Activated T-cell treated with anti-CD3 and anti-CD28 coated beads for 48 hours (primary cell): ENCODE measurements at regions not wholly inside any gene's neighbourhood (a gene's known extent, or its start where the extent isn't known, plus 50 kb on each side); places are given as distances from the start of the nearest gene placed in this dataset.

Experiments used
- DNase-seq: peaks from one replicate; pipeline ENCODE4 v3.0.0-alpha.2; 2020; ENCODE audit warnings: low read depth

DNA sequence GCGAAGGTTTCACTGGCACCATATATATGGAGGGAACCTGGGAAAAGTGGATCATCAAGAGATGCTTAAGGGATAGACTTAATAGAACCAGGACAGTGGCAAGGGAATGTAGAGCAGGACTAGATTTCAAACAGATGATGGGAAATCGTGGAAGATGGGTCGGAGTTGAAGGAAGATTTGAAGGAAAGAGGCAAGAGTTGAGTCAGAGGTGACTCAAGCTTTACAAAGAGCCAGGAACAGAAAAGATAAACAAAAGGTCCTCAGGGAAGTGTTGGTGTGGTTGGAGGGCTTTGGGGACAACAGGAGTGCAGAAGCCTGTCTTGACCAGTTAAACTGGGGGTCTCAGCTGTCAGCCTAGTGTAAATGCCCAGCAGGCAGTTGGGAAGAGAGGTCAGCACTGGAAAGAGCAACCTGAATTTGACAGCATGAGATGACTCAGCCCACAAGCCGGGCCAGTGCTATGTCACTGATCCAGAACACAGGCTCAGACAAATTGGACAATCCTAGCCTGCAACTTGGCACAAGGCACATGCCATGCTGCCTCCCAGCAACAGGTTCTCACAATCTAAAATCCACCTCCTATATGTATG is 230.5 kb downstream of the IDS start:
- no peak for DNase-seq

DNA sequence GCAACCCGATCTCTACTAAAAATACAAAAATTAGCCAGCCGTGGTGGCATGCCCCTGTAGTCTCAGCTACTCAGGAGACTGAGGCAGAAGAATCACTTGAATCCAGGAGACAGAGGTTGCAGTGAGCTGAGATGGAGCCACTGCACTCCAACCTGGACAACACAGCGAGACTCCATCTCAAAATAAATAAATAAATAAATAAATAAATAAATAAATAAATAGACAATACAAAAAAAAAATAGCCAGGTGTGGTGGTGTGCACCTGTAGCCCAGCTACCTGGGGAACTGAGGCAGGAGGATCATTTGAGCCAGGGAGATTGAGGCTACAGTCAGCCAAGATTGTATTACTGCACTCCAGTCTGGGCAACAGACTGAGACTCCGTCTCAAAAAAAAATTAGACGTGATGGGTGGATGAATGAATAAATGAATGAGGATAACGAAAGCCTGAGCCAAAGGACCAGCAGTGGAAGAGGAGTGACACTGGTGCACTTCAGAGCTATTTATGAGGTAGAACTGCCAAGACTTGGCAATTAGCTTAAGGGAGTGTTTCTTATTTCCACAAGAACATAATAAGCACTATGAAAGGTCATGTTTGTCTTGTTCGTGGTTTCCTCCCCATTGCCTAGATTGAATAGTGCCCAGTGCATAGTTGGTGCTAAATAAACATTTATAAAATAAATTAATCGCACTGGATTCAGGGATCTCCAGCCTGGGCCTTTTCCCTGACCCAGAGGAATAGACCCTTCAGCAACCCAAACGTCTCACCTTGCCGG is 232.2 kb downstream of the IDS start:
- no peak for DNase-seq

DNA sequence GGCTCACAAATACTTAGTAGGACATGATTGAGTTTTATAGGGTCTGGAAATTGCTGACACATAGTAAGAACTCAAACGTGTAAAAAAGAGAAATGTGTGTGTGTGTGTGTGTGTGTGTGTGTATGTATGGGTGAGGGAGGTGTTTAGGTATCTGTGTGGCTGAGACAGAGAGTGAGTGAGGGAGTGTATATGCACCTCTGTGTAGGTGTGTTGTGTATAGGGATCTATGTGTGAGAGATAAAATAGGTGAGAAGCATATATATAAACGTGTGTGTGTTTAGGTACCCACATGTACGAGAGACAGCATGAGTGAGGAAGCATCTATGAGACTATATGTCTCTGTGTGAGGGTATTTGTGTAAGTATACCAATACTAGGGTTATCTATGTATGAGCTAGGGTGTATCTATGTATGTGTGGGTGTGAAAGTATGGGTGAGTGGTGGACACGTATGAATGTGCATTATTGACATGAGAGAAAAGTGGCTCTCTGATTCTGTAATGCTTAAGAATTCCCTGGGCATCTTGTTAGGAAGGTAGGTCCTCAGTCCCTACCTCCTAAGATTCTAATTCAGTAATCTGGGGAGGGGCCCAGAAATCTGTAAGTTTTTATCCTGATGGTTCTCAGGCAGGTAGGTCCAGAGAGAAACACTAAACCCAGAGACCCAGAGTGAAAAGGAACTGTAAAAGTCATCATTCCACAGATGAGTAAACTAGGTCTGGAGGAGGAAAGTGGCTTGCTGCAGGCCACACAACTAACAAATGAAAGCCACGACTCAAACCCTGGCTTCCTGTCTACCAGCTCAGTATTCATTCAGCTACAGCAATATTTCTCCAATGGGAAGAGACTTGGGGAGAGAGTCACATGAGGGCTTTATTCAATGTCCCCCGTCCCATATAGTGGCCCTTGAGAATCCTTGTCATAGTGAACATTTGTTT is 237.0 kb downstream of the IDS start:
- DNase-seq = no peak

DNA sequence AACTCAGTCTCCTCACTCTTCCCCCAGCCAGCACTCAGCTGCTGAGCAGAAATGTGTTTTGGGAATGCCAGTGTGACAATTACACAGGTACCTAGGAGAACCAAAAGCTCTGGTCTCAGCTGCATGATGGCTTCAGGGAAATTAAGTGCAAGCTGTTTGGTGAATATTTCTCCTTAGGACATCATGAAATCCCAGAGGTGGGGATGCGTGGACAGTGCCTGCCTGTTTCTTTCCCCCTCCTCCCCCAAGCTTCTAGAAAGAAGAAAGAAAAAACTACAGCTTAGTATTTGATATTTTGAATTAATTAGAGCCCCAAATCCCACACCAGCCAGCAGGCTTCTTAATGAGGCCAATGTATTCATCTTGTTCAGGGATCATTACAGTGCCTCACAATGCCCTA is 243.0 kb downstream of the IDS start:
- DNase-seq = no peak

DNA sequence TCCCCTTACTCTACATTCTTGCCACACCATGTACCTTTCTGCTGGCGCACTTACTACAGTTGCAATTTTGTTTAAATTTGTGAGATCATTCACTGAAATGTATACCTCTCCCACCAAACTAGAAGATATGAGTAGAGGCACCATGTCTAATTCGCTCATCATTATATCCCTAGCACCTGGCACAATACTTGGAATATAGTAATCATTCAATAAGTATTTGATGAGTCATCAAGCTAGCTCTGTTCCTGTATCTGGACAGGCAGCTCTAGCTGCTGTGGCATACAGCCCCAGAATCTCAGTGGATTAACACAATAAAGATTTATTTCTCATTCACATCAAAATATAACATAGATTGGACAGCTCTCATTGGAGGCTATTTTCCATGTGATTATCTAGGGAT is 245.9 kb downstream of the IDS start:
- DNase-seq = no peak

DNA sequence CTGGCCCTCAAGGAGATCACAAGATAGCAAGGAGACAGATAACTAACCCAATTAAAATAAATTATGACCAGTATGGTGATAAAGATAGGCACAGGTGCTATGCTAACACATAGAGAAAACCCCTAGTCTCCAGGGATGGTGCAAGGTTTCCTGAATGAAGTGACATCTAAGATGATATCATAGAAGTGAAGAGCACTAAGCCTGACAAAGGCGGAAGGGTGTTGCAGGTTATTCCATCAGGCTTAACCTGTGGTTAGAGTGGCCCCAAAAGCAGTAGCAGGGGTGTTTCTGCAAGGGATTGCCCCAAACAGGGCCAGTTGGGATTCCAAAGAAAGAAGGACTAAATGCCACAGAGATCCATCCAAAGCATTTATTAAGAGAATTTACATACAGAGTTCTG is 249.2 kb downstream of the IDS start:
- no peak for DNase-seq

DNA sequence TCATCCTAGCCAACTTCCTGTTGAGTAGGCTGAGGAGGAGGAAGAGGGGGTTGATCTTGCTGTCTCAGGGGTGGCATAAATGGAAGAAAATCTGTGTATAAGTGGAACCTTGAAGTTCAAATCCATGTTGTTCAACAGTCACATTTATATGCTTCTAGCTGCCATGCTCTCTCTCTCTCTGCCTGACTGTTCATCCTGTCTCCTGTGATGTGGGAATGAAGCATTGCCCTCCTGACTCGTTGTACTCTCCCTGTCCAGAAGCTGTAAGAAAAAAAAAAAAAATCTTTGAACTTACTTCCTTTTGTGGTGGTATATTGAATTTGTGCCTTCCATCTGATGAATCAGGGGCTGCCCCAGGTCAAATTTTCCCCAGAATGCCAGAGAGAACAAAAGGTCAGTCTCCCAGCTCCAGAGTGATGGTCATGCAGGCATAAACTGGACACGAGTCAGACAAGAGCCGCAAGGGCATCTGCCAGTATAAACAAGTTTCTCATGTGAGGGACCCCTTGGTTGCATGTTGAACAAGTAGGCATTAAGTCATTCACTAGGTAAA is 257.0 kb downstream of the IDS start:
- DNase-seq = no peak

DNA sequence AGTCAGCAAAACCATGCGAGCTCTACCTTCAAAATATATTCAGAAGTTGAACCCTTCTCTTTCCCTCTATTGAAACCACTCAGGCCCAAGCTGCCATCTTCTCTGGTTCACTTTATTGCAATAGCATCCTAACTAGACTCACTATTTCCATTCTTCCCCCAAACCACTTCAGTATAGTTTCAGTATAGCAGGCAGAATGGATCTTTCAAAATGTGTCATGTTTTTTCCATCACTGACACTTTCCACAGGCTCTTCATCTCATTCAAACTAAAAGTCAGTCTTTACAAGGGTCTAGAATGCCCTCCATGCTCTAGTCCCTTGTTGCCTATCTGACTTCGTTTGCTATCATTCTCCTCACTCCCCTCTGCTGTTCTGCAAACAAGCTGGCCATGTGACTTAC is 274.4 kb downstream of the IDS start:
- no peak for DNase-seq

DNA sequence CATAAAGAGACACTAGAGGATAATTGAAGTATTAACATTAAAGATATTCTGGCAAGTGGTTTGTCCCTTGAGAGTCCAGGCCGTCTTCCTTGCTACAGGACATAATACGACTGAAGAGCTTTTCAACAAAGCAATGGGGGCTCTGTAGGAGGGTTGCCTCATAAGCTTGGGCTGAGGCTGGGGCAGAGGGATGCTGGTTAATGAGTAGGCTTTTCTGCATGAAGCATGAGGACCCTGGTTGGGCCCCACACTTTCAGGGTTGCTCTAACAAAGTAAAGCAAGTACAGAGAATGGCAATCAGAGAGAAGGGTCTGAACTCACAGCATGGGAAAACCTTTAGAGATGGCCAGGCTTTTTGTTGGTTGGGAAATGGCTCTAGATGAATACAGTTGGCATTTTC is 281.3 kb downstream of the IDS start:
- no peak for DNase-seq

DNA sequence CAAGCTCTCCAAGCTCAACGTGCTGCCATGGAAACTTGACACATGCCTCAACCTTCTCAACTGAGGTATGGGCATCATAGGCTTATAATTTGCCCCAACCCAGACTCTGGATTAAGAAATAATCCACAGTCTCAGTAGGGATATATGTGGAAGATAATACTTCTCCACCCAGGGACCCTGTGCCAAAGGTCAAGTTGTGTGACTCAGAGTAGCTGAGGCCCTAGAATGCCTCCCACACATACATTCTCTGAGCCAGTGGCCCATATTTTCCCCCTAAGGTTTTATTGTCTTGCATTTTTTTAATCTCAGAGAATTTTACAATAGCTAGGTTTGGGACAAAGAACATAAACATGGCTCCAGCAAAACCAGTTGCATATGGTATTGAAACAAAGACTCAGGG is 283.1 kb downstream of the IDS start:
- DNase-seq = no peak

DNA sequence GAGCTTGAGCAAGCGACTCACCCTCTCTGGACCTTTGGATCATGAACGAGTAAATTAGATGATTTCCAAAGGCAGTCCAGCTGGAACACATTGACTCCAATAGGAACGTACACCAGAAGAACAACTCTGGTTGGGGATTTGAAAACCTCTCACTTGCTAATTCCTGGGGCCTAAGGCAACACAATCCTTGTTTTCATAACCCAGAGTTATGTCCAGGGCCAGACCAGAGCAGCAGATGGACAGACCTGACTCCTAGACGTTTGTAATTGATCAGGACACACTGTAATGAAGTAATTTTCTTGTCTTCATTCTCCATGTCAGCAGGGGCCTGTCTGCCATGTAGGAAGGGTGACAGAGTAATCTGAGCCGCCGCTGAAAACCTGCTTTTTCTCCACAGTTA is 283.9 kb downstream of the IDS start:
- DNase-seq = no peak

DNA sequence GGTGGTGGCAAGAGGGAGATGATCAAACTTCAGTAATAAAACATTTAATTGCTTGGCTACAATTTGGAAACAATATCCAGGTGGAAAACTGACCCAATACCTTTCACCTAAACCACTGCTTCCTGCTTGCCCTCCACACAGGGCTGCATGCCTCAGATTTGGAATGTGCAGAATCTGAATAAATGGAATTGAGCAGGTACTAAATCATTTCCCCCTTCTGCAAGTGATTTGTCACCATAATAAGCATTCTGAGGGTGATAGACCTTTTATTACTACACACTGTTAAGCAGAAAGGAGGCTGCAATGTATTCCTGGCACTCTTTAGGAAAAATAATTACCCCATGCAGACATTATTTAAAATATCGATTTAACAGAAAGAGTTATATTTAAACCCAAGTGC is 291.8 kb downstream of the IDS start:
- no peak for DNase-seq

DNA sequence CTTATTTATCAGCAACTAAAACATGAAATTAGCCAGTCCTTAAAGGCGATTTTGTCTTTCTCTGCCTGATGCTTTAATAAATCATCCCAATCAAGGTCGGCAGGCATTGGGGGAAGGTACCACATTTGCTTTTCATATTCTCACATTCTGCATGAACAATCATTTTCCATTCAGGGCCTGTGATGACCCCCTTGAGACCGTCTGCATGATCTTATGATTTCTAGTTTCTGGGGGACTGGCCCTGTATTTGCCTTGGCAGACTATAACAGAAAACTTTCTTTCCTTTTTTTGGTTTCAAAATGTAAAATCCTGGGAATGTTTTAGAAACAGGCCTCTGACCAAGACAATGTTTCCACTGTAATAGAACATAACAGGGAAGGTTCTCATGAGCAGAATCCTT is 296.8 kb downstream of the IDS start:
- DNase-seq = no peak

DNA sequence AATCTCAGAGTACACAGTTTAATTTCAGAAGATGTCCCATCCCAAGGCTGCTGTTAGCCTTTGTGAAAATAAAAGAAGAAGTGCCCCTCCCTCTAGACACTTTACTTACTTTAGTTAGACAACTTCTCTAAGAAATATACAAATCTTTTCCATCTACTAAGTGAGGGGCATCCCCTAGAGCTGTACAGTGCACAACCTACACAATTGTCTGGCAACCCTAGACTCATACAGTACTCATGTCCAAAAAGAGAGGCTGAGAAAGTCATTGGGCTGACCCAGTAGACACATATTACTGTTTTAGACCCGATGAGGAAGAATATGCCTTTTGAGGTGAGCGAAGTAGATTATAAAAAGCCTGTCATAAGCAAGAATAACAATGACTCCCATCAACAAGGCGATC is 297.6 kb downstream of the IDS start:
- no peak for DNase-seq

DNA sequence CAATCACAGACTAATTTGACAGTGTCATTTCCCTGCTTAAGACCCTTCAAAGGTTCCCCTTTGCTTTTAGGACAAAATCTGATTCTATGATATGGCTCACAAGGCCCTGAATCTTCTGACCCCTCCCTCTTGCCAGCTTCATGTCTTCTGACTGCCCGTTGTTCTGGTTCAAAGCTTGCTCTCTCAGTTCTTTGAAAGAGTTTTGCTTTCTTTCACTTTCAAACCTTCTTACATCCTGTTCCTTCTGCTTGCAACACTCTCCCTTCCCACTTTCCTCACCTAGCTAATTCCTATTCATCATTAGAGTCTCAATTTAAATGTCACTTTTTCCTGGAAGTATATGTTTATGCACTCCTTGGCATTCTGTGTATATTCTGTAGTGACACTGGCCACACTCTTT is 299.2 kb downstream of the IDS start:
- DNase-seq = no peak

DNA sequence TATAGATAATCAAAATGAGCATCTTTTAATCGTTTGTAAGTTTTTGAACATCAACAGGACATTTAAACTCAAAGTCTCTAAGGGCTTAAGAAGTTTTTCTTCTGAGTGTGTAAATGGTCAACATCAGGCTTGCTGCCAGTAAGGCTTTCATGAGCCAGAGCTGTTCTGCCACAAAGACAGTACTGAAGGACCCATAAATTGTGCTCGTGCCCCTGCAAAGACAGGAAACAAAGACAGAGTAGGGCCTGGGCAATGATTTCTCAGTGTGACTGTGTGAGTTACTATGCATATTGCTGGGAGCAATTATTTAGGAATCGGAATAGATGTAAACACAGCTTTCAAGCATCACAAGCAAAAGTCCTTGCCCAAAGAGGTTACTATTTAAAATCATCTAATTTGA is 300.0 kb downstream of the IDS start:
- DNase-seq = no peak

DNA sequence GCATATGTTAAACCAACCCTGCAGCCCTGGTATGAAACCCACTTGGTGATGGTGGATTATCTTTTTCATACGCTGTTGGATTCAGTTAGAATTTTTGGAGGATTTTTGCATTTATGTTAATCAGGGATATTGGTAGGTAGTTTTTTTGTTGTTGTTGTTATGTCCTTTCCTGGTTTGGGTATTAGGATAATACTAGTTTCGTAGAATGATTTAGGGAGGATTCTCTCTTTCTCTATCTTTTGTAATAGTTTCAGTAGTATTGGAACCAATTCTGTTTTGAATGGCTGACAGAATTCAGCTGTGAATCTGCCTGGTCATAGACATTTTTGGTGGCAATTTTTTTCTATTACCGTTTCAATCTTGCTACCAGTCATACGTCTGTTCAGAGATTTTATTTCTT is 305.4 kb downstream of the IDS start:
- no peak for DNase-seq

DNA sequence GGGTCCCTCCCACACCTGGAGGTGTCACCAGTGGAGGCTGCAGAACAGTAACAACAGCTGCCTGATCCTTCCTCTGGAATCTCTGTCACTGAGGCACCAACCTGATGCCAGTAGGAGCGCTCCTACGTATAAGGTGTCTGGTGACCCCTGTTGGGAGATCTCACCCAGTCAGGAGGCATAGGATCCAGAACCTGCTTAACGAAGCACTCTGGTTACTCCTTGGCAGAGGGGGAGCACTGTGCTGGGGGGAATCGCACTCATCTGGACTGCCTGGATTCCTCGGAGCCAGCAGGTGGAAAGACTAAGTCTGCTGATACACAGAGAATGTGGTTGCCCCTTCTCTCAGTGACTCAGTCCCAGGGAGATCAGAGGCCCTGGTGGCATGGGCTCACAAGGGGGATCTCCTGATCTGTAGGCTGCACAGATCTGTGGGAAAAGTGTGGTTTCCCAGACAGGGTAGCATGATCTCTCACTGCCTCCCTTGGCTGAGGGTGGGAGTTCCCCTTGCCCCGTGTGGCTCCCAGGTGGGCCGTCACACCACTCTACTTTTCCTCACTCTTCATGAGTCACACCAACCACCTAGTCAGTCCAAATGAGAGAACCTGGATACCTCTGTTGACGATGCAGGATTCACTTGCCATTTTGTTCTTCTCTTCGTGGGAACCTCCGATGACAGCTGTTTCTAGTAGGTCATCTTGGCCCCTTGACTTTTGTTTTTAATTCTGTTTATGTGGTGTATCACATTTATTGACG is 305.9 kb downstream of the IDS start:
- peak; percentile 23 for DNase-seq

DNA sequence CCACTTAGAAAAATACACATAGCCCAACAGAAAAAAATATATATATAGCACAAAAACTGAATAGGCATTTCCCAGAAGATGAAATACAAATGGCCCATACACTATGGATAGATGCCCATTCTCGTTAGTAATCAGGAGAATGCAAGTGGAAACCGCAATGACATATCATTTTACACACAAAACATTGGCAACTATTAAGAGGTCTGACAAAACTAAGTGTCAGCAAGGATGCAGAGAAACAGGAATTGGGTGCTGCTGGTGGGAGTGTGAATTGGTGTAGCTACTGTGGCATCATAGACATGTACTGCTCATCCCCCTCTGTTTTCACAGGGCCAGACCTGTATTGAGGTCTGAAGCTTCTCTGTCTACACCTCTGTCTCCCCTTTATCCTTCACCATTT is 320.0 kb downstream of the IDS start:
- DNase-seq = no peak

DNA sequence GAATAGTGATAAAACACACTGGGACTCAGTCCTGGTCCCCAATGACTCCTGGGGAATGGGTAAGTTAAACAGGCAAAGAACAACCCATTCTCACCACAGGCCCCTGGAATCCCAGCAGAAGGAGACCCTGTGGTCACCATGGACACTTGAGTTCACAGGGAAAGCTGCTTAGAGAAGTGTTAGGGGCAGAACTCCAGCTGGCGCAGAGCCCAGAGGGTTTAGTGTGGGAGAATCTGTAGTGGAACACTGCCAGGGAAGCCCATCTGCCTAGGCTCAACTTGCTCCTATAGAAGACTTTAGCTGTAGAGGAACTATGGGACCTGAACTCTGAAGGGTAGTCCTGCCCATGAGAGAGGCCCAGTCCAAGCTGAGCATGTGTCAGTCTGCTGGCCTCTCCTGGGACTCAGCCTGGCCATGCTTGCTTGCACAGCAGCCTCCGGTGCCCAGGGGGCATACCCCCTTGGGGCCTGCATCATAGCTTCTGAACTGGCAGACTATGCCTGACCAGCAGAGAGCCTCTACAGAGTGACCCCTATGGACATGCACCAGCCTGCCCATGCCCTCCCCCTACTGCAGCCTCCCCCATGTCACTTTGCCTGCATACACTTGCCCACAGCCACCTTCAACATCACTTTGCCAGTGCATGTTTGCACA is 343.5 kb downstream of the IDS start:
- no peak for DNase-seq

DNA sequence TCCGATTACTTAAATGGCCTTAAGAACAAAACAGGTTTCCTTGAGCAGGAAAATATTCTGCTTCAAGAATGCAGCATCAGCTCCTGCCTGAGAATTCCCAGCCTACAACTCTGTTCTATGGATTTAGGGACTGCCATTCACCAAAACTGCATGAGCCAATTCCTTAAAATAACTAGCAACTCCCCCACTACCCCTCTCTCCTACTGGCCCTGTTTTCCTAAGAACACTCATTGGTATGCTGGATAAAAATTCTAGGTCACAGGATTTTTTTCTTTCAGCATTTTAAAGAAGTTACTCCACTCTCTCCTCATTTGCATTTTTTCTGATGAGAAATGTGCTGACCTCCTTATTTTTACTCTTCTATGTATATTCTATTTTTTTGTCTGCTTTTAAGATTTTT is 347.1 kb downstream of the IDS start:
- DNase-seq = no peak

DNA sequence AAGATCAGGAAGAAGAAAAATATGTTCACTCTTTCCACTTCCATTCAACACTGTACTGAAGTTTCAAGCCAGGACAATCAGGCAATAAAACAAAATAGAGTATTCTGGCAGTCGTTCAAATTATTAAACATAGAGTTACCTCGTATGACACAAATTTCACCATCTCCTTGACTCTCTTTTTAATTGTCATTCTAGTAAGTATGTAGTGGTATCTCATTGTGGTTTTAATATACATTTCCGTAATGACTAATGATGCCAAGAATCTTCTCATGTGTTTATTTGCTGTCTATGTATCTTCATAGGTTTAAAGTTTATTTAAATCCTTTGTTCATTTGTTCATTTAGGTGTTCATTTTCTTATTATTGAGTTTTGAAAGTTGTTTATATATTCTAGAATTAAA is 352.2 kb downstream of the IDS start:
- no peak for DNase-seq
